NT2/D1 (cell line): ENCODE measurements at regions not wholly inside any gene's neighbourhood (a gene's known extent, or its start where the extent isn't known, plus 50 kb on each side); places are given as distances from the start of the nearest gene placed in this dataset.

Experiments
- DNase-seq: peaks from one replicate; pipeline ENCODE4 v3.0.0-alpha.2; 2011; ENCODE audit warnings: low read depth, low spot score
- H3K27me3 ChIP-seq: 2 replicates; pipeline ENCODE4 v1.6.0; 2011; ENCODE audit warnings: mild to moderate bottlenecking; ENCODE audit not compliant: insufficient read length, insufficient read depth
- H3K36me3 ChIP-seq: 2 replicates; pipeline ENCODE4 v1.6.1; 2011; ENCODE audit warnings: mild to moderate bottlenecking, low read length, mixed read lengths; ENCODE audit not compliant: insufficient read depth, insufficient read length
- H3K4me1 ChIP-seq: 2 replicates; pipeline ENCODE4 v1.5.1; 2011; ENCODE audit not compliant: insufficient read depth, insufficient read length
- H3K4me3 ChIP-seq: 2 replicates; pipeline ENCODE4 v1.5.1; 2011; ENCODE audit warnings: low read depth; ENCODE audit not compliant: insufficient read length
- H3K9ac ChIP-seq: 2 replicates; pipeline ENCODE4 v1.6.0; 2011; ENCODE audit warnings: low read depth; ENCODE audit not compliant: insufficient read length
- H3K9me3 ChIP-seq: 2 replicates; pipeline ENCODE4 v1.5.1; 2011; ENCODE audit warnings: mild to moderate bottlenecking, low read length; ENCODE audit not compliant: insufficient read depth
- SUZ12 ChIP-seq: IDR thresholded peaks from 2 replicates; pipeline ENCODE4 v1.6.1; 2011; ENCODE audit not compliant: insufficient read length, insufficient read depth; ENCODE audit errors: extremely low read depth
- YY1 ChIP-seq: IDR thresholded peaks from 2 replicates; pipeline ENCODE4 v1.6.1; 2011; ENCODE audit not compliant: insufficient read length, insufficient read depth
- ZNF274 ChIP-seq: IDR thresholded peaks from 2 replicates; pipeline ENCODE4 v1.6.1; 2011; ENCODE audit warnings: mild to moderate bottlenecking, low read depth, low read length

DNA sequence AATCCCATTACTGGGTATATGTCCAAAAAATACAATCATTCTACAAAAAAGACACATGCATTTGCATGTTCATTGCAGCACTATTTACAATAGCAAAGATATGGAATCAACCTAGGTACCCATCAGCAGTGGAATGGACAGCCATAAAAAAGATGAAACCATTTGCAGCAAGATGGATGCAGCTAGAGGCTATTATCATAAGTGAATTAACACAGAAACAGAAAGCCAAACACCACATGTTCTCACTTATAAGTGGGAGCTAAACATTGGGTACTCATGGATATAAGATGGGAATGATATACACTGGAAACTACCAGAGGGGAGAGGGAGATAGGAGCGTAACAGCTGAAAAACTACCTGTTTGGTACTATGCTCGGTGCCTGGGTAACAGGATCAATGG is 154.0 kb downstream of the TMEM26 start:
- no peak for TF ChIP-seq SUZ12
- TF ChIP-seq ZNF274 = no peak
- TF ChIP-seq YY1 = no peak
- no peak for DNase-seq
- no peaks in the 10 kb centered on the region for H3K27me3 ChIP-seq
- no peaks in the 10 kb centered on the region for H3K36me3 ChIP-seq
- H3K4me1 ChIP-seq = no peaks in the 10 kb centered on the region
- H3K9ac ChIP-seq = no peak overlapping the region
- H3K9me3 ChIP-seq = peaks cover 11% of the 10 kb centered on the region; the same call in 1 of the 2 replicates
- no peak overlapping the region for H3K4me3 ChIP-seq

- Histone ChIP-seq H3K9ac (no peak overlapping the region), H3K36me3 (no peaks in the 10 kb centered on the region), H3K9me3 (peaks cover 11% of the 10 kb centered on the region; the same call in 1 of the 2 replicates), H3K27me3 (no peaks in the 10 kb centered on the region), H3K4me3 (no peak overlapping the region), H3K4me1 (no peaks in the 10 kb centered on the region)
- no peak for TF ChIP-seq YY1
- no peak for TF ChIP-seq SUZ12
- no peak for TF ChIP-seq ZNF274
- DNase-seq = no peak
These were observed 155.0 kb downstream of the TMEM26 start for GRCh38 chr10:61298194-61298593.

DNA sequence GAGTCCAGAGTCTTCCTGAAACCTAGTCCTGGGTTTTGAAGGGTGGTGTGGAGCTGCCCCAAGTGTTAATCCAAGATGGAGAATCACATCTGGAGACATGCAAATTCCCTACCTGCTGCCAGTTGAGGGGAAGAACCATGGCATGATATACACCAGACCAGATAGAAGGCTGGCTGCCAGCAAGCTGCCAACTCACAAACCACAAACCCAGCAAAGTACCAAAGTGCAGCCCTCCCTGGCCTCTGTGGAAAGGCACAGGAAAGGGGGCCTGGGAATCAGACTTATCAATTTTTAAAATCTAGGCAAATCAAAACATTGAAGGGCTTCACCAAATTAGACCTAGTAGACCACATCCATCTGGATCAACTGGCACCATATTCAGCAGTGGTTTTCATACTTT is 157.0 kb downstream of the TMEM26 start:
- peaks cover 11% of the 10 kb centered on the region; the same call in 1 of the 2 replicates for H3K9me3 ChIP-seq
- no peaks in the 10 kb centered on the region for H3K4me1 ChIP-seq
- H3K9ac ChIP-seq = no peak overlapping the region
- no peaks in the 10 kb centered on the region for H3K27me3 ChIP-seq
- TF ChIP-seq ZNF274 (no peak), SUZ12 (no peak), YY1 (no peak)
- H3K36me3 ChIP-seq = no peaks in the 10 kb centered on the region
- H3K4me3 ChIP-seq = no peak overlapping the region
- DNase-seq = no peak

DNA sequence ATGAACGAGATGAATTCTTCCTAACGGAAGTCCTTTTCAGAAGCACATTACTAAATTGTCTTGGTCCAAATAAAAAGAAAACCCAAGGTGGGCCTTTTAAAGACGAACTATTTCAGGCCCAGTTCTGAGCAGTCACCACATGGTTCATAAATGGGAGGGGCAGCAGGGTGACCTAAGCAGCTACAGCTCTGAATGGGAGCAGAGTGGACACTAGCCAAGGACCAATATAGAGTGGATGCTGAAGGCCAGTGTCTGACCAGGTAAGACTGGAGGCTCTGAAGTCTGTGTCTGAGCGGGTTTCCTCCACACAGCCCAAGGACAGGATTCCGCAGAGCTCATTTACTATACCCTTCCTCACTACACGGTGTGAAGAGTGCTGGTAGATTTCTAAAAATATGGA is 159.1 kb downstream of the TMEM26 start:
- no peak overlapping the region for H3K4me3 ChIP-seq
- no peaks in the 10 kb centered on the region for H3K36me3 ChIP-seq
- DNase-seq = no peak
- no peak overlapping the region for H3K9ac ChIP-seq
- H3K27me3 ChIP-seq = no peaks in the 10 kb centered on the region
- H3K9me3 ChIP-seq = peaks cover 11% of the 10 kb centered on the region; the same call in 1 of the 2 replicates
- TF ChIP-seq SUZ12 = no peak
- TF ChIP-seq ZNF274 = no peak
- TF ChIP-seq YY1 = no peak
- H3K4me1 ChIP-seq = no peaks in the 10 kb centered on the region

DNA sequence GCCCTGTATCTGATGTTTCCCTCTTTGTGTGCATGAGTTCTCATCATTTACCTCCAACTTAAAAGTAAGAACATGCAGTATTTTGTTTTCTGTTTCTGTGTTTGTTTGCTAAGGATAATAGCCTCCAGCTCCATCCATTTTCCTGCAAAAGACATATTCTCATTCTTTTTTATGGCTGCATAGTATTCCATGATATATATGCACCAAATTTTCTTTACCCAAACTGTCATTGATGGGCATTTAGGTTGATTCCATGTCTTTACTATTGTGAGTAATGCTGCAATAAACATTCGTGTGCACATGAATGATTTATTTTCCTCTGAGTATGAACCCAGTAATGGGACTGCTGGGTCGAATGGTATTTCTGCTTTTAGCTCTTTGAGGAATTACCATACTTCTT is 163.4 kb downstream of the TMEM26 start:
- Histone ChIP-seq H3K4me3 (no peak overlapping the region), H3K4me1 (no peaks in the 10 kb centered on the region), H3K36me3 (no peaks in the 10 kb centered on the region), H3K27me3 (no peaks in the 10 kb centered on the region), H3K9me3 (no peaks in the 10 kb centered on the region), H3K9ac (no peak overlapping the region)
- no peak for TF ChIP-seq YY1
- TF ChIP-seq ZNF274 = no peak
- no peak for TF ChIP-seq SUZ12
- DNase-seq = no peak

- no peaks in the 10 kb centered on the region for H3K9me3 ChIP-seq
- no peaks in the 10 kb centered on the region for H3K4me1 ChIP-seq
- no peak for DNase-seq
- H3K27me3 ChIP-seq = no peaks in the 10 kb centered on the region
- no peak overlapping the region for H3K4me3 ChIP-seq
- H3K36me3 ChIP-seq = no peaks in the 10 kb centered on the region
- no peak overlapping the region for H3K9ac ChIP-seq
- no peak for TF ChIP-seq SUZ12
- TF ChIP-seq ZNF274 = no peak
- TF ChIP-seq YY1 = no peak
These were observed 166.5 kb downstream of the TMEM26 start for GRCh38 chr10:61286686-61287085.

DNA sequence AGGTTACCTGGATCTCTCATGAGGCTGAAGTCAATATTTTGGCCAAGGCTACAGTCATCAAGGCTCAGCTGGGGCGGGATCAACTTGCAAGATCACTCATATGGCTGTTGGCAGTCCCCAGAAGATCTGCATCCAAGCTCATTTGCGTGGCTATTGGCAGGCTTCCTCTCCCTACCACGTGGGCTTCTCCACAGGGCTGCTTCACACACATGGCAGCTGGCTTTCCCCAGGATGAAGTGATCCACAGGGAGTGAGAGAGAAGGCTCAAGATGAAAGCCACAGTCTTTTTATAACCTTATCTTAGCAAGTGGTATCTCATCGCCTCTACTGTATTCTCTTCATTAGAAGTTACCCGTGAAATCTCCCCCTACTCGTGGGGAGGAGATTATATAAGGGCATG is 167.4 kb downstream of the TMEM26 start:
- H3K9me3 ChIP-seq = no peaks in the 10 kb centered on the region
- no peak for DNase-seq
- TF ChIP-seq YY1 = no peak
- TF ChIP-seq SUZ12 = no peak
- TF ChIP-seq ZNF274 = no peak
- no peaks in the 10 kb centered on the region for H3K36me3 ChIP-seq
- H3K4me1 ChIP-seq = no peaks in the 10 kb centered on the region
- H3K27me3 ChIP-seq = no peaks in the 10 kb centered on the region
- no peak overlapping the region for H3K4me3 ChIP-seq
- no peak overlapping the region for H3K9ac ChIP-seq

GRCh38 chr10:61284222-61284890 is 168.8 kb downstream of the TMEM26 start:
- H3K9ac ChIP-seq = no peak overlapping the region
- H3K9me3 ChIP-seq = no peaks in the 10 kb centered on the region
- no peaks in the 10 kb centered on the region for H3K36me3 ChIP-seq
- no peak for DNase-seq
- H3K4me3 ChIP-seq = no peak overlapping the region
- TF ChIP-seq SUZ12 (no peak), ZNF274 (no peak), YY1 (no peak)
- H3K27me3 ChIP-seq = no peaks in the 10 kb centered on the region
- no peaks in the 10 kb centered on the region for H3K4me1 ChIP-seq
